GM21825 (cell line): ENCODE measurements at regions not wholly inside any gene's neighbourhood (a gene's known extent, or its start where the extent isn't known, plus 50 kb on each side); places are given as distances from the start of the nearest gene placed in this dataset.

Experiments
- ATAC-seq: cut with Tn5 transposase; IDR thresholded peaks from one replicate; pipeline ENCODE4 v1.9.1; 2021; ENCODE audit warnings: mild to moderate bottlenecking, moderate library complexity; ENCODE audit not compliant: unreplicated experiment

GRCh38 chr3:18008706-18009368 lies 266.4 kb upstream of the TBC1D5 start:
- ATAC-seq, result no peak

GRCh38 chr3:18007980-18008379 lies 265.5 kb upstream of the TBC1D5 start:
- no peak for ATAC-seq

GRCh38 chr3:17995769-17996168 lies 253.3 kb upstream of the TBC1D5 start:
- no peak for ATAC-seq

DNA sequence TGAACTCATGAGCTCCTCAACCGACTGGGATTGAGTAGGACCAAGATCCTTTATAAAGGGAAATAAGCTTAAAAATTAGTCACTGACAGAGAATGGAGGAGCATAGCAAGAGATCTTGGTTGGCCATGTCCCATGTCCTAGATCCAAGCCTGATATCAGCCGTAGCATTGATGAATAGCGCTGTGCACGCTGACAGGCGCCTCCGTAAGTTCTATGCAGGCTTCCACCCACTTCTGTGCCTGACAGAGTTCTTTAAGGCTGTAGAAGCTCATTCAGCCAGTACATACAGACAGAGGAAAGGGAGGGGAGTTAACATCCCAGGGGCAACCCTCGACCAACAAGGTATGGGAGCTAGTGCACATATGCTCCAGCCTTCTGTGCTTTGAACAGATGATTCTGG lies 251.7 kb upstream of the TBC1D5 start:
- no peak for ATAC-seq

- ATAC-seq, result no peak
Observed at GRCh38 chr3:17990390-17990789, 248.0 kb upstream of the TBC1D5 start.

DNA sequence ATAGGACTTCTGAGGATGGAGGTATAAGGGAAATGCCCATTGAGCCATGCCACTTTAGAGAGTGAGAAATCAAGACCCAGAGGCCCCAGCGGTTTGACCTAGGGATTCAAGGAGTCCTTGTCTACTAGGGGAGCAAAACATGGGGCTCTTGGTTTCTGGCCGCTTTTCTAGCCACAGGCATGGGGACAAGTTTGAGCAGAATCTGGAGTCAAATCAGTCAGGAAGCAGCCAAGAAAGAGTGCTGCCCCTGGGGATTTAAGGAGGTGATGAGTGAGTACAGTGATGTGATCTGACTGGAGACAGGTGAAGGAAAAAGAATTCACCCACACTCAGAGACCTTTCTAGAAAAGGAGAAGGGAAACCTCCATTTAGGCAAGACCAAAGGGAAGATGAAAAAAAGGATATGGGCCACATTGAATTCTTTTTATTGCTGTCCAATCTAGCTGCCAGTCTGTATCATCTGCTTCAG lies 244.0 kb upstream of the TBC1D5 start:
- no peak for ATAC-seq

DNA sequence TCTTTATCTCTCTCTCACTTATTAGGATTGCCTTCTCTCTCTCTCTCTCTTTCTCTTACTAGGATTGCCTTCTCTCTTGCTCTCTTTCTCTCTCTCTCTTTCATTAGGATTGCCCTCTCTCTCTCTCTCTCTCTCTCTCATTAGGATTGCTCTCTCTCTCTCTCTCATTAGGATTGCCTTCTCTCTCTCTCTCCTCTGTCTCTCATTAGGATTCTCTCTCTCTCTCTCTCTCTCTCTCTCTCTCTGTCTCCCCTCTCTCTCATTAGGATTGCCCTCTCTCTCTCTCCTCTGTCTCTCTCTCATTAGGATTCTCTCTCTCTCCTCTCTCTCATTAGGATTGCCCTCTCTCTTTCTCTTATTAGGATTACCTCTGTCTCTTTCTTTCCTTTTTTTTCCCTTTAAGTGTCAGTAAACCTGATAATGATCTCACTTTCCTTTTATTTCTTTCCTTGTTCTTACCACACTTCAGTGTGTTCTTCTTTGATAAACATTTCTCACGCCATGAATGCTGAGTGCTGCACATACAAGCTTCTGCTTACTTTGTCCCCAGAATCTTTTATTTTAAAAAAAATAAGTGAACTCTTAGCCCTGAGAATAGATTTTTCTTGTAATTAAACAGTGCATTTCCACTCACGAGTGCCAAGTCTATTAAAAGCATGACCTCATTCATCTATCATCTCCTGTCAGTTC lies 243.4 kb upstream of the TBC1D5 start:
- no peak for ATAC-seq

GRCh38 chr3:17983106-17983505 lies 240.7 kb upstream of the TBC1D5 start:
- ATAC-seq, result no peak

DNA sequence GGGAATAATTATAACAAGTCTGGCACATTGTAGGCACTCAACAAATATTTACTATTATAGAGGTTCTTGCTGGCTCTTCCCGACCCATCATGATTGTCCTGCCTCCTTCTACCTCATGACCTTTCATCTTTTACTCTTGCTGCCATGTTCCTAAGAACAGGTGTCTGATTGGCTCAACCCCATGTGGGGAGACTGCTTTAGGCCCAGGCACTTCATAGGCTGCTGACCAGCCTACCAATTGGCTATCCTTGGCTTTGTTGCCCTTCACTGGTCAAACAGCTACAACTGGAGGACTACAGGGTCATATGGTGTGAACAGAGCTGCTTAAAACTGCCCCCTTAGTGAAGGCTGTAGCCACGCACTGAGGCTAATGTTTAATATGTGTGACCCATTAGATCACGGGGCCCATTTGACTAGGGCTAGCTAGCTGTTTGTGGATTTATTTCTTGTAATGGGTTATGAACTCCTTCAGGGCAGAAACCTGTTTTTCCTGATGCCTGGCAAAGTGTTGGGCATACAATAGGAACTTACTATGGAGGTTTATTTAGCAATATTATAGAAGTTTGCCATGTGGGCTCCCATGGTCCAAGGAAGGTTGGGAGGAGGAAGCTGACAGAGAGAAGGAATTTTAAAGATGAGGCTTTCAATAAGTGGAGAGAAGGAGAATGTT lies 239.9 kb upstream of the TBC1D5 start:
- ATAC-seq, result no peak

GRCh38 chr3:17980863-17981262 lies 238.4 kb upstream of the TBC1D5 start:
- no peak for ATAC-seq

DNA sequence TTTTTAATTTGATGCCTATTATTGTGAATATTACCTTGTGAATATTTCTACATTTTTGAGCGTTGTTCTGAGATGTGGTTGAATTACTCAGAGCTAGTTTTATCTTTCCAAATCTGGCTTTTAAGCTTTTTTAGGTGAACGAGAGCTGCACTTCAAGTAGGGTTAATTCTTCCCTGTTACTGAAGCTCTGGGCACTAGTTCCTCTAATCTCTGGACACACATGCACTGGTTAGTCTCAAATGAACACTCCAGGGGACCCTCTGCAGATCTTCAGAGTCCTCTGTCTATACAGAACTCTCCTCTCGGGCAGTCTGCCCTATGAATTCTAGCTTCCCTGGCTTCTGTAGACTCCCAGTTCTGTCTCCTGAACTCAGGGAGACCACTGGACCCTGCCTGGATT lies 237.5 kb upstream of the TBC1D5 start:
- ATAC-seq, result no peak

- ATAC-seq, result no peak
Observed at GRCh38 chr3:17979252-17979651, 236.8 kb upstream of the TBC1D5 start.

DNA sequence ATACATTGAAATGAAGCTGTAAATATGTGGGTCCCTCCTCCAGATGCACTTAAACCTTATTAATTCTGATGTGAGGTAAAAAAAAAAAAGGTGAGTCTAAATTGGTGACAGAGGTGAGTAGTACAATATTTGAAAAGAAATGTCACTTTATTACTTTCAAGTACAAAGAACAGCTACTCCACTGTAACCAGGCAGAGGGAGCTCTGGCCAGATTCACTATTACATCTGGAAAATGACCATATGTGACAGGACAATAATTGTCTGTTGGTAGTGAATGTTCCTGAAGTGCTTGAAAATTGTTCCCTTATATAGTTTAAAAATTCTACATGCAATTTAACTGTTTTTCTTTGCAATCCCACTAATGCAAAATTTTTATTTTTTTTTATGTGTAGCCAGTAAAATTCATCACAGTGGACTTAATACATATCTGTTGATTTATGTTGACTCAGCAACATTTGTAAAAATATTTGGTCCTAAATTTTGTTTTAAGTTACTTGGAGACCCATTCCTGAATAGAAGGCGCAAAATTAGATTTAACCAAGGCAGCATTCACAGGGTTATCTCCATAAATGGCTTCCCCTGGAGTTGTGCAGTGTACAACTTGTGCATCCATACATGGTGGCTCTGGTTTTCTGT lies 231.9 kb upstream of the TBC1D5 start:
- no peak for ATAC-seq

DNA sequence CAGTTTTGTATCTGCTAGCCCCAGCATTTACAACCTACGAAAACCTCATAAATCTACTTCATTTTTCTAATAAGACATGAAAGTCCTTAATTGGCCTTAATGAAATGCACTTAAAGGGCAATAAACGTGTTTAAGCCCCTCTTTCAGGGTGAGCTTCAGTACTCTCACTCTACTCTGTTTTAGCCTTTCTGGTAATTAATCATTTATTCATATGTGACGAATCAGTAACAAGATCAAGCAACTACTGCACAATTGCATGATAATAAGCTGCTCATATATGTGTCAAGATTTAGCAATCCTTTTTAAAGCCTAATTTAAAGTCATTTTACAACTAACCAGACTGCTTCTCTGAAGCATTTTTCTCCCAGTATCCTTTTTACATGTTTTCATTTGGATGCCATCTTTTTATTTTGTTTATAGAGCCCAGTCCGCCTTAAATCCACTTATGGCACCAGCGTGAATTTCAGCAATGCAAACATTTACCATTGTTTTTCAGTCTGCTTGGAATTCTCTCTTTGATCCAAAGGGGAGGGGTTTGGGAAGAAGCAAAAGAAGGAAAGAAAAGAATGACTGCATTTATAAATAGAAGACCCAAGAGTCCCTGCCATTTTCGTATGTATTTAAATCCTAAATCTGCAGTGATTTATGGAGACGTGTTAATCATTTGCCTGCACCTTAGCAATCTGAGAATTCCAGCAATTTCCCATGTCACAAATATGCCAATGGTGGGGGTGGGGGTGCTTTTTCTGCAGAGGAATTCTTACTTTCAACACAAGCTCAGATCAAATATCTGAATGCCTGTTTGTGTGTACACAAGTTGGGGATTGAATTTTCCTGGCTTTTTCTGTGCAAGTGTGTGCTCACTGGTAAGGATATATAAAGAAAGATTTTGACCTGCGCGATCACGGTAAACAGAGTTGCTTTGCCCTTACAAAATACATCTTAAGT lies 230.8 kb upstream of the TBC1D5 start:
- no peak for ATAC-seq

- no peak for ATAC-seq
Observed at GRCh38 chr3:17972476-17972875, 230.0 kb upstream of the TBC1D5 start.

- ATAC-seq, result no peak
Observed at GRCh38 chr3:17972030-17972429, 229.6 kb upstream of the TBC1D5 start.

GRCh38 chr3:17969985-17970568 lies 227.6 kb upstream of the TBC1D5 start:
- ATAC-seq, result no peak

DNA sequence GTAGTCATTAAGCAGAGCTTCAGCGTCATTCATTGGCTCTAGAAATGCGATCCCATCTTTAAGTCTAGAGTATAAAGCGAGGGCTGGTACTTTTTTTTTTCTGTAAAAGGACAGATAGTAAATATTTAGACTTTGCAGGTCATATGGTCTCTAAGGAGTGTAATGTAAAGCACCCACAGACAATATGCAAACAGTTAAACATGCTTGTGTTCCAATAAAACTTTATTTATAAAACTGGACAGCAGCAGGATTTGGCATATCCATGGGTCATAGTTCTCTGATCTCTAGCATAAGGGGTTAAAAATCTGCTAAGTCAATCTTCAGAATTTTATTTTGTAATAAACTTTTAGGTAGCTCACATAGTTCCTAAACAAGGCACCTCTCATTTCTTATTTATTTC lies 226.8 kb upstream of the TBC1D5 start:
- no peak for ATAC-seq

DNA sequence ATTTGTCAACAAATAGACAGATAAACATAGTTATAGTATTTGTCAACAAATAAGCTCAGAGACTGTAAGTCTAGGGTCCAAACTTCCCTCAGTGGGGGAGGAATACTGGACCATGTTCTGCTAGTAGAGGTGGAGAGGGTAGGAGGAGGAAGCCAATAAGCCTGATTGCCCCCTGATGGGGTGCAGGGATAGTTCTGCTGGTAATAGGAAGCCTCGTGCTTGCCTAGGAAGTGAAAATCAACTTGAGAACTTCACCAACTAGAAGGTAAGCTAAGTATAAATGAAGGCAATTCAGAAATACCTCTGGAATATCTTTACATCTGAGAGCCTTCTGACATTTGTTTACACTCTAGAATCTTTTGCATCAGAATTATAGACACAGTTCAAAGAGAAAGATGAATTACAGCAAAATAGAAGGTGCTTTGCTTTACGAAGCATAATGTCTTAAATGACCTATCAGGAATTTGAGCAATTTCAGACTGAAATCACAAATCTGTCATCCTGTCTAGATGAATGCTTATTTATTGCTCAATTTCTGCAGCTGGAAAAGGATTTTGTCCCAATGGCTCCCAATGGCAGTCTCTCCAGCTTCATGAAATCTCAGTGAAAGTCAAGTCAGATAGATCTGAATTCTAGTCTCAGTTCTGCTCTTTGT lies 225.6 kb upstream of the TBC1D5 start:
- ATAC-seq, result no peak

DNA sequence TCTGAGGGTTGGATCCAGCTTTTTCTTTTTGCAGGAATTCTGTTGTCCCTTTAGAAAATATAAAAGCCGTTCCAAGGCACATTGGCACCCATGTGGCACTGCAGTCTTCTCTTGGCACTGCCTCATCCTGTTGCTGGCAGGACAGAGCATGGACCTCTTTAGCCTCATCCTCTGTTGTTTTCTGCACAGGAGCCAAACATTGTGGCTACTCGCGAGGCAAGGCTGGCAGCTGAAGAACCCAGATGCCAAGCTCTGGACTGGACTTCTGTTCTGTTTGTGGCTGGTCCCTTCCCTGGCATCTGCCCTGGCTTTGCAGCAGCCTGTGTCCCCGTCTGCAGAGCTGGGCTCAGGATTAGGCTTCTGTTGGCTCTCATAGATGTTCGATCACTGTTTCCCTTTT lies 224.7 kb upstream of the TBC1D5 start:
- ATAC-seq, result no peak
